ENCODE measurements at regions not wholly inside any gene's neighbourhood (a gene's known extent, or its start where the extent isn't known, plus 50 kb on each side); places are given as distances from the start of the nearest gene placed in this dataset.
"Not testable (repeated sequence)": the region's sequence is repeated elsewhere in the genome, so short reads cannot be mapped to it uniquely, and the experiment has no call there.

DNA sequence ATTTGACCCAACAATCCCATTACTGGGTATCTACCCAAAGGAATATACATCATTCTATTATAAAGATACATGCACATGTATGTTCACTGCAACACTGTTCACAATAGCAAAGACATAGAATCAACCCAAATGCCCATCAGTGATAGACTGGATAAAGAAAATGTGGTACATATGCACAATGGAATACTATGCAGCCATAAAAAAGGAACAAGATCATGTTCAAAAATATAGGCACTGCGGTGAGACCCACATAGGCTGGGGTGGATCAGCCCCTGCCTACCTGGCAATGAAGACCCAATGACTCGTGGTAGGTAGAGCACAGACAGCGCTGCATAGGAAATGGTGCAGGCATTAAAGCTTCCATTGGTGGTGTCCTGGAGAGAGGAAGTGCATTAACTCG, 88.6 kb upstream of the NFIL3 start:
- not testable (repeated sequence) for DNase-seq

GRCh38 chr9:91503673-91504081, 80.0 kb upstream of the NFIL3 start:
- DNase-seq, result no peak

- DNase-seq, result no peak
These were observed 79.5 kb upstream of the NFIL3 start for GRCh38 chr9:91502913-91503672.

GRCh38 chr9:91502475-91502874, 78.8 kb upstream of the NFIL3 start:
- no peak for DNase-seq

DNA sequence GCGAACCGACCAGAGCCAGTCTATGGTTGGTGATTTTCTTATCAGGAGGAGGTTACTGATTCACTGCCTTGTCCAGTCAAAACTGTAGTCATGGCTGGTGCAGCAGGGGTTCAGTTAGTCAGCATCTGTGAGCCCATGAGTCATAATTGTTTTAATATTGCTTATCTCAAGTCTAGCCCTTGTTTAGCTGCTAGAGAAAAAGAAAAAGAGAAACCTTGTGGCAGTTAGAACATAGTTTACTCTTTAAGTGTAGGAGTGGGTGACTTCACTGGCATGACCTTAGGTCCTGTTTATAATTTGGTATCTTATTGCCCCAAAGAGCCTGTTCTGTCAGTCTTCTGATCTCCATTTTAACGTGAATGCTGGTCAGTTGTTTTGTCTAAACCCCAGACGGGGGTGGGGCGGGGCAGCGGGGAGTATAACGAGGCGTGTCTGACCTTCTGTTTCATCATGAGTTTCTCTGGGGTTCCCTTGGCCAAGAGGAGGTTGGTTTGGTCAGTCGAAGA, 76.9 kb upstream of the NFIL3 start:
- DNase-seq, result peak; percentile 47

GRCh38 chr9:91496351-91496750, 72.7 kb upstream of the NFIL3 start:
- no peak for DNase-seq

- no peak for DNase-seq
These were observed 71.8 kb upstream of the NFIL3 start for GRCh38 chr9:91495450-91495849.

GRCh38 chr9:91494751-91495150, 71.1 kb upstream of the NFIL3 start:
- no peak for DNase-seq

- no peak for DNase-seq
These were observed 68.6 kb upstream of the NFIL3 start for GRCh38 chr9:91492237-91492636.

- no peak for DNase-seq
These were observed 68.0 kb upstream of the NFIL3 start for GRCh38 chr9:91491624-91492023.

DNA sequence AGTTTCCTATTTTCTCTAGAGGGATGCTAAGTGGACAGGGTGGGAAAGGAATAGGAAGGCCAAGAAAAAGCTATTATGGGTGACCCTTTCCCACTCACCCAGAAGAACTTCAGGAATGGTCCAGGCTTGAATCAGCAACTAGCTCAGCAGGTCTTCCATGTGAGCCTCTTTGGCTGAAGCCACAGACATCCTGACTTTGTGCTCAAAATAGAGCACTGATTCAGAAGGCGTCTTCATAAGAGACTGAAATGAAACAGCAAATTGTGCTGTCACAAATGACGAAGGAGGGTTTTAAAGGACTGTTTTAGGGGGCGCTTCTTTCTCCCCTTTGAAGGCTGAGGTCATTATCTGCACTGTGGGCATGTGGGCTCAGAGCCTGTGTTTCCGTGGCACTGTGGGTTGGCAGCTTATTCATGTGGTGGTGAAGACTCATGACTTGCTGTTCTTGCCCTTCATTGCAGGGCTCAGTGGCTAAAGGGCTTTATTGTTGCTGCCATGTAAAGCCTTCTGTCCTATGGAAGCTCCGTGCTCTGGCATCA, 65.8 kb upstream of the NFIL3 start:
- DNase-seq, result peak; percentile 42

- DNase-seq, result no peak
These were observed 64.7 kb upstream of the NFIL3 start for GRCh38 chr9:91488341-91488740.

GRCh38 chr9:91486699-91487497, 63.3 kb upstream of the NFIL3 start:
- DNase-seq, result no peak

GRCh38 chr9:91485006-91485405, 61.4 kb upstream of the NFIL3 start:
- DNase-seq, result no peak

GRCh38 chr9:91483835-91484234, 60.2 kb upstream of the NFIL3 start:
- no peak for DNase-seq

GRCh38 chr9:91483189-91483691, 59.6 kb upstream of the NFIL3 start:
- no peak for DNase-seq

DNA sequence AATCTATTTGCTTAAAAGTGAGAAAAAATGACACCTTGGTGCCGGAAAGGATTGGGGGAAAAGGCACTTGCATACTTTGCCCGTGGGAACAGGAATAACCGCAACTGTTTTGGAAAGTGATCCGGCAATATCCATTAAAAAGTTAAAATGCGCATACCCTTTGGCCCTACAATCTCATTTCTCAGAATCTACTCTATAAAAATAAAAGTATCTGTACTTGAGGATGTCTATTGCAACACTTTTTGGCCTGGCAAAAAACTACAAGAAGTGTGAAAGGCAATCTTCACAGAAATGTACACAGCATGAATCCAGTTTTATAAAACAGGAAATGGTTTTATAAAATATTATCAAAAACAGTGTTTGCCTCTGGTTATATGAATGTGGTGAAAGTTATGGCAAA, 58.3 kb upstream of the NFIL3 start:
- DNase-seq, result no peak

- no peak for DNase-seq
These were observed 53.5 kb upstream of the NFIL3 start for GRCh38 chr9:91477106-91477505.

GRCh38 chr9:91474656-91475055, 51.0 kb upstream of the NFIL3 start:
- no peak for DNase-seq

Measured in stimulated activated CD8-positive, alpha-beta memory T cell treated with anti-CD3 and anti-CD28 coated beads, Interleukin-4, amount 100 ng/mL, for 48 hours (primary cell).